Esophagus squamous epithelium (tissue), 5 donors: ENCODE measurements at regions not wholly inside any gene's neighbourhood (a gene's known extent, or its start where the extent isn't known, plus 50 kb on each side); places are given as distances from the start of the nearest gene placed in this dataset.
A peak's percentile ranks its signal among the peaks of the same experiment; 100 is the strongest.

Experiments
- DNase-seq: peaks from one replicate; lab custom pipeline; 2025; lab: John Stamatoyannopoulos, UW
- H3K27ac ChIP-seq, 4 donors: fragments of 200-600 bp; sonication (generic); one replicate each; pipeline ENCODE4 v1.5.1; 2016 to 2019; ENCODE audit warnings: mild to moderate bottlenecking in 1 of 4
- H3K27me3 ChIP-seq, 4 donors: fragments of 200-600 bp; sonication (generic); 1 replicate in 3 of 4; 2 replicates in 1 of 4; pipeline versions ENCODE4 v1.5.1 to v1.6.0; 2017 to 2021; ENCODE audit warnings: antibody characterized with exemption in 1 of 4
- H3K36me3 ChIP-seq, 3 donors: fragments of 200-600 bp; sonication (generic); one replicate each; pipeline ENCODE4 v1.5.1; 2016 to 2019
- H3K4me1 ChIP-seq, 3 donors: fragments of 200-600 bp; sonication (generic); one replicate each; pipeline ENCODE4 v1.5.1; 2017 to 2019
- H3K4me3 ChIP-seq, 4 donors: fragments of 200-600 bp; sonication (generic); 1 replicate in 3 of 4; 2 replicates in 1 of 4; pipeline ENCODE4 v1.5.1; 2016 to 2019; ENCODE audit warnings: mild to moderate bottlenecking in 2 of 4, moderate library complexity in 1 of 4
- H3K9me3 ChIP-seq, 3 donors: fragments of 200-600 bp; sonication (generic); one replicate each; pipeline ENCODE4 v1.5.1; 2016 to 2019
- POLR2A ChIP-seq, 4 donors: fragments of 450-650 bp; IDR thresholded peaks; one replicate each; pipeline ENCODE4 v1.6.1; 2017; ENCODE audit warnings: antibody characterized with exemption in 4 of 4, mild to moderate bottlenecking in 4 of 4, moderate library complexity in 3 of 4
- WGBS, 2 donors: methylation state at CpG; one replicate each; pipeline ENCODE4 v1.1.5; 2018; 5-methylcytosine and 5-hydroxymethylcytosine counted together
- intact Hi-C: fragments of 100-400 bp; cut with DNase I; formaldehyde crosslinking; loops from one replicate; pipeline ENCODE4 v1.15.0; 2022
- TF ChIP-seq, protein P1 (sequence below), 6 experiments: fragments of 450-650 bp in 4 of 6; fragments of 200-600 bp in 2 of 6; sonication (generic) in 2 of 6; IDR thresholded peaks; one replicate each; pipeline ENCODE4 v1.5.1; 2016 to 2019; ENCODE audit warnings: antibody characterized with exemption in 6 of 6, mild to moderate bottlenecking in 4 of 6, moderate library complexity in 4 of 6
- donor health status: DM: yes; HTN: yes; CAD: no.

DNA sequence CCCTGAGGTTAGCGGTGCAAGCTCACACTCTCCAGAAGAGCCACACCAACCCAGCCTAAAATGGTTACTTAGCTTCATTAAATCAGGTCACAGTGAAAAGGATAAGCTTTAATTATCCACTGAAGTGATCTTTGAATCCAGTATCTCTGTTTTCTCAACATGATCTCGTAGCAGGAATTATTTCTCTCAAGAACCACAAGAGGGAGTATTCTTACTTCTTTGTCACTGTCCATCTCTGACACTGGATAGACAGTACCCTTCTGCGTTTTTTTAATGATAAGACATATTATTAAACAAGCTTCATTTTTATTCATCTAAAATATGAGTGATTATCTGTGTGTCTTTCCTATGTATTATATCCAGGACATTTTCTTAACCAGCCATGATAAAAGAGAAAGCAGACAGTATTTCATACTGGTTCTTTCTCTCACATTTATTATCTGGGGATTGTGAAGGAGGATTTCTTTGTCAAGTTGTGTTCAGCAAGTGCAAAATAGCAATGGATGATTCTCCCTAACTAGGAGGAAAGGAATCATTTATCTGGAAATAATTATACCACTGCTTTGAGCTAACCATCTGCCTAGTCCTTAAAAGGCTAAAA lies 105.4 kb upstream of the CCDC54 start:
- no peak overlapping the region for H3K4me3 ChIP-seq
- WGBS, 2 donors = 8 to 15% methylated on average over 3 of the region's 3 CpGs
- no peak for TF ChIP-seq POLR2A (IDR thresholded peaks at IDR 0.05)
- TF ChIP-seq, protein P1, sequence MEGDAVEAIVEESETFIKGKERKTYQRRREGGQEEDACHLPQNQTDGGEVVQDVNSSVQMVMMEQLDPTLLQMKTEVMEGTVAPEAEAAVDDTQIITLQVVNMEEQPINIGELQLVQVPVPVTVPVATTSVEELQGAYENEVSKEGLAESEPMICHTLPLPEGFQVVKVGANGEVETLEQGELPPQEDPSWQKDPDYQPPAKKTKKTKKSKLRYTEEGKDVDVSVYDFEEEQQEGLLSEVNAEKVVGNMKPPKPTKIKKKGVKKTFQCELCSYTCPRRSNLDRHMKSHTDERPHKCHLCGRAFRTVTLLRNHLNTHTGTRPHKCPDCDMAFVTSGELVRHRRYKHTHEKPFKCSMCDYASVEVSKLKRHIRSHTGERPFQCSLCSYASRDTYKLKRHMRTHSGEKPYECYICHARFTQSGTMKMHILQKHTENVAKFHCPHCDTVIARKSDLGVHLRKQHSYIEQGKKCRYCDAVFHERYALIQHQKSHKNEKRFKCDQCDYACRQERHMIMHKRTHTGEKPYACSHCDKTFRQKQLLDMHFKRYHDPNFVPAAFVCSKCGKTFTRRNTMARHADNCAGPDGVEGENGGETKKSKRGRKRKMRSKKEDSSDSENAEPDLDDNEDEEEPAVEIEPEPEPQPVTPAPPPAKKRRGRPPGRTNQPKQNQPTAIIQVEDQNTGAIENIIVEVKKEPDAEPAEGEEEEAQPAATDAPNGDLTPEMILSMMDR (IDR thresholded peaks at IDR 0.05) = peak; percentile 42 to 70 (median 54)
- H3K4me1 ChIP-seq = no peaks in the 10 kb centered on the region
- intact Hi-C loops = loop anchor here (5.0 kb wide), 1 partner anchor 160 kb away; no protein-coding TSS in a partner anchor
- H3K9me3 ChIP-seq = no peaks in the 10 kb centered on the region
- no peak for DNase-seq
- H3K36me3 ChIP-seq = no peaks in the 10 kb centered on the region
- H3K27me3 ChIP-seq = no peaks in the 10 kb centered on the region
- H3K27ac ChIP-seq = no peak overlapping the region

DNA sequence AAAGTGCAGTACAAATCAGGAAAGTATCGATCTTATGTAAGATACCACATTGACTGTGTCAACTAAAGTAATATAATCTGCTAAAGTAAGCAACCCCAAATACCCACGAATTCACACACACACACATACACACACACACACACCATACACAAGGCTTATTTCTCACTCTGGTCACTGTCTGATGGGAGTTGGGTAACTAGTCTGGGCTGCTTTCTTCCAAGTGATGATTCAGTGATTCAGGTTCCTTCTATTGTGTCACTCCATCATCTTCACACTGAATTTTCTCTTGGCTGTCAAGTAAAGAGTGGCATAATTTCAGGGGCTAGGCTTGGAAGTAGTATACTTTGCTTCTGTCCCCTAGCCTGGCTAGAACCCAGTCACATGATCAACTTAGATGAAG lies 104.8 kb upstream of the CCDC54 start:
- Histone ChIP-seq H3K4me3 (no peak overlapping the region), H3K27me3 (no peaks in the 10 kb centered on the region), H3K36me3 (no peaks in the 10 kb centered on the region), H3K9me3 (no peaks in the 10 kb centered on the region), H3K27ac (no peak overlapping the region), H3K4me1 (no peaks in the 10 kb centered on the region)
- 82 to 83% methylated on average over 2 of the region's 2 CpGs for WGBS, 2 donors
- TF ChIP-seq, protein P1 (IDR thresholded peaks at IDR 0.05) = no peak
- no peak for TF ChIP-seq POLR2A (IDR thresholded peaks at IDR 0.05)
- intact Hi-C loops = loop anchor here (5.0 kb wide), 1 partner anchor 160 kb away; no protein-coding TSS in a partner anchor
- no peak for DNase-seq

DNA sequence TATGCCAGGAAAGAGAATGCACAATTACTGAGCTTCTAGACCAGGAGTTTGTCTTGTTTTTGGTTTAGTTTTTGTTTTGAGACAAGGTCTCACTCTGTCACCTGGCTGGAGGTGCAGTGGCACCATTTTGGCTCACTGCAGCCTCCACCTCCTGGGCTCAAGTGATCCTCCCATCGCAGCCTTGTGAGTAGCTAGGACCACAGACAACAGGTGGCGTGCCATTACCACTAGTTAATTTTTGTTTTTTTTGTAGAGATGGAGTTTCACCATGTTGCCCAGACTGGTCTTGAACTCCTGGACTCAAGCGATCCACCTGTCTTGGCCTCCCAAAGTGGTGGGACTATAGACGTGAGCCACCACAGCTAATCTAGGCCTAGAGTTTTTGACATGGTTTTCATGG lies 104.4 kb upstream of the CCDC54 start:
- Histone ChIP-seq H3K4me1 (no peaks in the 10 kb centered on the region), H3K36me3 (no peaks in the 10 kb centered on the region), H3K9me3 (no peaks in the 10 kb centered on the region), H3K27me3 (no peaks in the 10 kb centered on the region), H3K27ac (no peak overlapping the region), H3K4me3 (no peak overlapping the region)
- intact Hi-C loops = loop anchor here (5.0 kb wide), 1 partner anchor 159 kb away; no protein-coding TSS in a partner anchor
- 83 to 94% methylated on average over 4 of the region's 4 CpGs for WGBS, 2 donors
- DNase-seq = no peak
- TF ChIP-seq, protein P1 (IDR thresholded peaks at IDR 0.05) = no peak
- no peak for TF ChIP-seq POLR2A (IDR thresholded peaks at IDR 0.05)

DNA sequence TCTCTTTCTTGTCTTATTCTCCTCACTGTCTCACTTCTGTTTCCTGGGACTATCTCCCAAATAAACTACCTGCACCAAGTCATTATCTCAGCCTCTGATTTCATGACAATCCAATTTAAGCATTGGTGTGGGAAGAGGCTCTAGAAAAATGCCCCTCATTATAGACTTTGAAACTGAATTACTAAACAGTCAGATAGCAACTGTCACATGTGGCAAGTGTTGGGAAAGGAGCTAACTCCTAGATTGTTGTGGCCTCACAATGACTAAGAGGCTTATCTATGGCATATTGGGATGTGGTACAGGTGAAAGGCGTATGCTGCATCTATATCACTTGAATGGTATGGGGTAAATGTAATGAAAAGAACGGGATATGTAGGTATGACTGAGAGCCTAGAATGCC lies 103.5 kb upstream of the CCDC54 start:
- no peak for DNase-seq
- no peaks in the 10 kb centered on the region for H3K36me3 ChIP-seq
- no peaks in the 10 kb centered on the region for H3K4me1 ChIP-seq
- no peak overlapping the region for H3K27ac ChIP-seq
- H3K27me3 ChIP-seq = no peaks in the 10 kb centered on the region
- WGBS, 2 donors = 91 to 93% methylated on average over 2 of the region's 2 CpGs
- TF ChIP-seq POLR2A (IDR thresholded peaks at IDR 0.05) = no peak
- TF ChIP-seq, protein P1 (IDR thresholded peaks at IDR 0.05) = no peak
- intact Hi-C loops = loop anchor here (5.0 kb wide), 1 partner anchor 159 kb away; no protein-coding TSS in a partner anchor
- no peaks in the 10 kb centered on the region for H3K9me3 ChIP-seq
- H3K4me3 ChIP-seq = no peak overlapping the region

DNA sequence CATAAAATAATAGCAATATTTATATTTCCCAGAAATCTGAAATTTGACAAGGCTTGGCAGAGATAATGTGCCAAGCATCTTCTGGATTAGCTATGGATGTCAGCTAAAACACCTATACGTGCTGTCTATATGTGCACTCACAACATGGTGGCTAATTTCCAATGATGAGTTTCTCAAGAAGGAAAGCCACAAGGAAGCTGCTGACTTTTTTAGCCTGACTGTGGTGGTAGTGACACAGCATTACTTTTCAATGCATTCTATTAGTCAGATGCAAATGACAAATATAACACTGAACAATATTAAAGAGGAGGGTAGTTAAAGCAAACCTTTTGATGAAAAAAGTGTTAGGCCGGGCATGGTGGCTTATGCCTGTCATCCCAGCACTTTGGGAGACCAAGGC lies 101.7 kb upstream of the CCDC54 start:
- Histone ChIP-seq H3K27ac (no peak overlapping the region), H3K9me3 (no peaks in the 10 kb centered on the region), H3K4me3 (no peak overlapping the region), H3K27me3 (no peaks in the 10 kb centered on the region), H3K36me3 (no peaks in the 10 kb centered on the region), H3K4me1 (no peaks in the 10 kb centered on the region)
- 88 to 89% methylated on average over 2 of the region's 2 CpGs for WGBS, 2 donors
- intact Hi-C loops = no loop called here
- no peak for DNase-seq
- TF ChIP-seq, protein P1 (IDR thresholded peaks at IDR 0.05) = no peak
- no peak for TF ChIP-seq POLR2A (IDR thresholded peaks at IDR 0.05)
